B cell (primary cell): ENCODE measurements at regions not wholly inside any gene's neighbourhood (a gene's known extent, or its start where the extent isn't known, plus 50 kb on each side); places are given as distances from the start of the nearest gene placed in this dataset.

Experiments
- EZH2 ChIP-seq: IDR thresholded peaks from 2 replicates; pipeline ENCODE4 v1.6.1; 2012; ENCODE audit warnings: borderline replicate concordance, low read depth, mild to moderate bottlenecking, moderate library complexity, low read length; ENCODE audit not compliant: insufficient read depth, poor library complexity, severe bottlenecking
- TF ChIP-seq, protein P1 (sequence below): fragments of 200-600 bp; IDR thresholded peaks from one replicate; pipeline ENCODE4 v1.8.0; 2022; ENCODE audit warnings: antibody characterized with exemption, mild to moderate bottlenecking

DNA sequence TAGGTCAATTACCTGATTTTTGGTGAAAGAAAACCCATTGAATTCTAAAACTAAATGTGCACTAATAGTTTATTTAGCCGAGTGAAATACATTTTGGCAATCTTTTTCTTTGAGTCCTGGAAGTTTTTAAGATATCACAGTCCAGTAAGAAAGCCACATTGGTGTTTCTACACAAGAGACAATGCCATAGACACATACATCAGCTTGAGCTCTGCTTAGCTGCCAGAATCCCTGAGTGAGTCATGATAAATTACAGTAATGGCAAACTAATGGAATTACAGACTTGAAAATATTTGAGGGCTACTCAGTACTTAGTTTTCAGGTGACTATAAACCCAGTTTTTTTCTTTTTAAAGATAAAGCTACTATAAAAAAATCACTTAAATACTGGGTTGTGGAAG, 155.4 kb downstream of the OR4C45 start:
- TF ChIP-seq, protein P1, sequence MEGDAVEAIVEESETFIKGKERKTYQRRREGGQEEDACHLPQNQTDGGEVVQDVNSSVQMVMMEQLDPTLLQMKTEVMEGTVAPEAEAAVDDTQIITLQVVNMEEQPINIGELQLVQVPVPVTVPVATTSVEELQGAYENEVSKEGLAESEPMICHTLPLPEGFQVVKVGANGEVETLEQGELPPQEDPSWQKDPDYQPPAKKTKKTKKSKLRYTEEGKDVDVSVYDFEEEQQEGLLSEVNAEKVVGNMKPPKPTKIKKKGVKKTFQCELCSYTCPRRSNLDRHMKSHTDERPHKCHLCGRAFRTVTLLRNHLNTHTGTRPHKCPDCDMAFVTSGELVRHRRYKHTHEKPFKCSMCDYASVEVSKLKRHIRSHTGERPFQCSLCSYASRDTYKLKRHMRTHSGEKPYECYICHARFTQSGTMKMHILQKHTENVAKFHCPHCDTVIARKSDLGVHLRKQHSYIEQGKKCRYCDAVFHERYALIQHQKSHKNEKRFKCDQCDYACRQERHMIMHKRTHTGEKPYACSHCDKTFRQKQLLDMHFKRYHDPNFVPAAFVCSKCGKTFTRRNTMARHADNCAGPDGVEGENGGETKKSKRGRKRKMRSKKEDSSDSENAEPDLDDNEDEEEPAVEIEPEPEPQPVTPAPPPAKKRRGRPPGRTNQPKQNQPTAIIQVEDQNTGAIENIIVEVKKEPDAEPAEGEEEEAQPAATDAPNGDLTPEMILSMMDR = no peak
- TF ChIP-seq EZH2 = no peak
